ENCODE measurements at regions not wholly inside any gene's neighbourhood (a gene's known extent, or its start where the extent isn't known, plus 50 kb on each side); places are given as distances from the start of the nearest gene placed in this dataset.
"Not testable (repeated sequence)": the region's sequence is repeated elsewhere in the genome, so short reads cannot be mapped to it uniquely, and the experiment has no call there.

GRCh38 chr18:25525789-25526188 lies 173.8 kb upstream of the ZNF521 start:
- TF ChIP-seq, protein P1, sequence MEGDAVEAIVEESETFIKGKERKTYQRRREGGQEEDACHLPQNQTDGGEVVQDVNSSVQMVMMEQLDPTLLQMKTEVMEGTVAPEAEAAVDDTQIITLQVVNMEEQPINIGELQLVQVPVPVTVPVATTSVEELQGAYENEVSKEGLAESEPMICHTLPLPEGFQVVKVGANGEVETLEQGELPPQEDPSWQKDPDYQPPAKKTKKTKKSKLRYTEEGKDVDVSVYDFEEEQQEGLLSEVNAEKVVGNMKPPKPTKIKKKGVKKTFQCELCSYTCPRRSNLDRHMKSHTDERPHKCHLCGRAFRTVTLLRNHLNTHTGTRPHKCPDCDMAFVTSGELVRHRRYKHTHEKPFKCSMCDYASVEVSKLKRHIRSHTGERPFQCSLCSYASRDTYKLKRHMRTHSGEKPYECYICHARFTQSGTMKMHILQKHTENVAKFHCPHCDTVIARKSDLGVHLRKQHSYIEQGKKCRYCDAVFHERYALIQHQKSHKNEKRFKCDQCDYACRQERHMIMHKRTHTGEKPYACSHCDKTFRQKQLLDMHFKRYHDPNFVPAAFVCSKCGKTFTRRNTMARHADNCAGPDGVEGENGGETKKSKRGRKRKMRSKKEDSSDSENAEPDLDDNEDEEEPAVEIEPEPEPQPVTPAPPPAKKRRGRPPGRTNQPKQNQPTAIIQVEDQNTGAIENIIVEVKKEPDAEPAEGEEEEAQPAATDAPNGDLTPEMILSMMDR (conservative IDR thresholded peaks at IDR 0.05; ENCODE audit: low read length) = not testable (repeated sequence)
- not testable (repeated sequence) for TF ChIP-seq EZH2phosphoT487 (IDR thresholded peaks at IDR 0.05; ENCODE audit: borderline replicate concordance)

Data from Loucy (cell line).